ENCODE measurements at regions not wholly inside any gene's neighbourhood (a gene's known extent, or its start where the extent isn't known, plus 50 kb on each side); places are given as distances from the start of the nearest gene placed in this dataset.
"Not testable (repeated sequence)": the region's sequence is repeated elsewhere in the genome, so short reads cannot be mapped to it uniquely, and the experiment has no call there.

DNA sequence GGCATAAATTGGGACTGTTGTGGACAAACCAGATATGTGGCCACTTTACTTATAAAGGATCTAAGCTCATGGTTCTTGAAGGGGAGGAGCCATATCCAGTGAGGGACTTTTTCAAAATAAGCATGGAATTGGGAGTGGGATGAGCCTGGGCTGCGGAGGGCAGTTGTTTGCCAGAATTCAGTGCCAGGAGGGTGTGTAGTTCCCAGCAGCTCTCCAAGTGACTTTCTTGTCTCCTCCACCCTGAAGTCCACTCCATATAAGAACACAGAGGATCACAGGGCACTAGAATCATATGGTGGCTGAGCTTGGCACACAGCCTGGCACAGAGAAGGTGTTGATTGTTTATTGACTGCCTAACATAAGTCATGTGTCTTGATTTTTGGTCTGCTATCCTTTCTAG, 121.1 kb downstream of the CAVIN4 start:
- intact Hi-C loops (cut with DNase I) = no loop called here
- no peak for DNase-seq

DNA sequence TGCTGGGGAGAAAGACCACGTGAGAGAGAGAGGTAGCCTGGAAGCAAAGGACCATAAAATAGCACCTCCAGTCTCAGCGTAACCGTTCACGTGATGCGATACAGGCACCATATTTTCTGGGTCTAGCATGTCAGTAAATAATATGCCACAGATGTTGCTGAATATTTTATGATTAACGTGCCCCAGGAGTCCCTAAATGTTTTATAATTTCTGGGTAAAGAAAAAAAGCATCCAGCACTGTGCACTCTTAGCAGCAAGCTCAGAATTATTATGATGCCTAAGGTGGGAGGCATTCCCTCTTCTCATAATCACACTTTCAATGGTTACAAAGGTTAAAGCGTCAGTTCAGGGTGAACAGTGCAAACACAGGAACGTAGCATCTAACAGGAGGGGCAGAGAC, 121.8 kb downstream of the CAVIN4 start:
- intact Hi-C loops (cut with DNase I) = no loop called here
- no peak for DNase-seq

GRCh38 chr9:100700689-100701318, 122.9 kb downstream of the CAVIN4 start:
- peak in 22 of 42 donors; percentile 6 to 64 (median 34) for DNase-seq
- intact Hi-C loops (cut with DNase I) = no loop called here

DNA sequence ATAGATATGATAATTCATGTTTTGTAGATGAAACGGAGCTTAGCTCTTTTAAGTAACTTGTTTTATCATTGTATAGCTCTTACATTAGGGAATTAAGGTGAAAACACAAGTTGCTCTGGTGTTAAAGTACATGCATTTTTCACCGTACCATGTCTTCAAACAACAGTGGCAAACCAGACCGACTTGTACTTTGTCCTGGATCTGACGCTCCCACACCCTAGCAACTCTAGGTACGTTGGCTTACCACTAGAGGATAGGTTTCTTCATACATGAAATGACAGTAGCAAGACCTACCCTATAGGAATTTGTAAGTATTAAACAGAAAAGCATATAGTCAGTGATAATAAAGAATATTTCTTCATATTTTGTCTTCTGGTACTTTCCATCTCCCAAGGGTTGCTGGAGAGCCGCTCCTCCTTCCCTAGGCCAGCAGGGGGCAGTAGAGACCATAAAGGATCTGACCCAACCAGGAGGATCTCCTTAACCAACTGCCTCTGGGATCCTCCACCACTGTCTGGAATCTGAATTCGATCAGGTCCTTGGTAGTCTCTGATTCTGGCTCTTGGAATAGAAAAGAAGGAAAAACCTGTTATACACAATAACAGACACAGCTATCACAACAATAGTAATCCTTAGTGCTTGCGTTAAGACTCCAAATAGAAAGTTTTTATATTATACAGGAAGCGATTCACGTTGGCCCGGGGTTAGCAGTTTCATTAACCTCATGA, 136.7 kb downstream of the CAVIN4 start:
- intact Hi-C loops (cut with DNase I) = loop anchor here (2.0 to 10.0 kb wide), 5 partner anchors 310 to 683 kb away; partner anchors contain the start of genes MRPL50, PLPPR1 and ZNF189

GRCh38 chr9:100715100-100715380, 137.2 kb downstream of the CAVIN4 start:
- intact Hi-C loops (cut with DNase I) = loop anchor here (2.0 to 10.0 kb wide), 3 partner anchors 310 to 596 kb away; partner anchors contain the start of gene PLPPR1
- peak in 33 of 42 donors; percentile 8 to 60 (median 28) for DNase-seq

More for the DNA sequence above, 136.7 kb downstream of the CAVIN4 start:
- peak; percentile 73 to 97 (median 90) for DNase-seq

GRCh38 chr9:100718717-100719116, 140.8 kb downstream of the CAVIN4 start:
- DNase-seq = no peak
- intact Hi-C loops (cut with DNase I) = loop anchor here (10.0 kb wide), 2 partner anchors 306 to 376 kb away; partner anchors contain the start of gene PLPPR1

DNA sequence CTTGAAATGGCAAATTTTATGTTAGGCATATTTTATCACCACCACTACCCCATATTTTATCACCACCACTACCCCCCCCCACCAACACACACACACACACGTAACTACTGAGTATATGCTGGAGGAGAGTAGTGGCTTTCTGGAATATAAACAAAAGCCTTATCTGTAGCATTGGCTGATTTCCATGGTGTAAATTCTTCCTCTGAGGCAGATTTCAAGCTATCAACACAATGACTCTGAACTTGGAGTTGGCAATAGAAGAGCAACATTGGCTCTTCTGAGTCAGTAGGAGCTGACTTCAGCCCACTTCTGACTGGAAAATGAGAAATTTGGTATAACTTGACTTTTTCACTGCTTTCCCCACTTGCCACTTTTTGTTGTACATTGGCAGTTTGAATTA, 143.0 kb downstream of the CAVIN4 start:
- no peak for DNase-seq
- intact Hi-C loops (cut with DNase I) = no loop called here

GRCh38 chr9:100724886-100725285, 147.0 kb downstream of the CAVIN4 start:
- intact Hi-C loops (cut with DNase I) = no loop called here
- DNase-seq = no peak

DNA sequence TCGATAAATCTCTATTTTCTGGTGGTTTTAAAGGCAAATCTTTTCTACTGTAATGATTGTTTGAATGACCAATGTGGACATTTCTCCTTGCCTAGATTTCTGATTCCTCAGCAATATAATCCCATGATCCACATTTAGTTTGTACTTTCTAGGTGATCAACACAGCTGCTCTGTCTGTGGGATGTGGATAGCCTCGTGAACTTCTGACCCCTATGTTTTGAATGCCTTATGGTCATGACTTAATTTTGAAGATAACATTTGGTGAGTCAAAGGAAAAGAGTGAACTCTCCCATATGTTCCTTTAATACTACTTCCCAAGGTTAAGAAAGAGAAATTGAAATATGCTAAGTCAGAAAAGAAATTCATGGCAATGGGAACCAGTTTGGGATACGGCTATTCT, 147.5 kb downstream of the CAVIN4 start:
- intact Hi-C loops (cut with DNase I) = no loop called here
- DNase-seq = no peak

- no peak for DNase-seq
- intact Hi-C loops (cut with DNase I) = no loop called here
Observed at GRCh38 chr9:100729336-100729895, 151.5 kb downstream of the CAVIN4 start.

- peak in 1 of 42 donors; percentile 20 for DNase-seq
- intact Hi-C loops (cut with DNase I) = no loop called here
Observed at GRCh38 chr9:100730086-100730485, 152.2 kb downstream of the CAVIN4 start.

DNA sequence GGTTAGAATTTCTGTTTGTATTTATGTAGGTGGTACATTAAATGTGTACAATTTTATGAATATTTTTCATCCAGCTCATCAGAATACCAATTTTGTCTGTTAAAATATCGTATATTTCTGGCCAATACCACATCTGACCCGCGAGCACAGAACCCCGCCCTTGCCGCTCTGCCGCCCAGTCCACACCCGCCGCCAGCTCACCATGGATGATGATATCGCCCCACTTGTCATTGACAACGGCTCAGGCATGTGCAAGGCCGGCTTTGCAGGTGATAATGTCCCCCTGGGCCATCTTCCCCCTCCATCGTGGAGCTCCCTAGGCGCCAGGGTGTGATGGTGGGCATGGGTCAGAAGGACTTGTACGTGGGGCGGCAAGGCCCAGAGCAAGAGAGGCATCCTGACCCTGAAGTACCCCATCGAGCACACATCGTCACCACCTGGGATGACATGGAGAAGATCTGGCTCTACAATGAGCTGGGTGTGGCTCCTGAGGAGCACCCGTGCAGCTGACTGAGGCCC, 153.2 kb downstream of the CAVIN4 start:
- no peak for DNase-seq
- intact Hi-C loops (cut with DNase I) = no loop called here

GRCh38 chr9:100731557-100731956, 153.7 kb downstream of the CAVIN4 start:
- intact Hi-C loops (cut with DNase I) = no loop called here

GRCh38 chr9:100739208-100739607, 161.3 kb downstream of the CAVIN4 start:
- no peak for DNase-seq
- intact Hi-C loops (cut with DNase I) = no loop called here

More at GRCh38 chr9:100731557-100731956, 153.7 kb downstream of the CAVIN4 start:
- DNase-seq = no peak

GRCh38 chr9:100739666-100740065, 161.8 kb downstream of the CAVIN4 start:
- intact Hi-C loops (cut with DNase I) = no loop called here
- no peak for DNase-seq

GRCh38 chr9:100748930-100749329, 171.1 kb downstream of the CAVIN4 start:
- peak in 15 of 42 donors; percentile 6 to 48 (median 25) for DNase-seq
- intact Hi-C loops (cut with DNase I) = not testable (repeated sequence)

GRCh38 chr9:100756217-100756616, 178.3 kb downstream of the CAVIN4 start:
- intact Hi-C loops (cut with DNase I) = no loop called here
- DNase-seq = no peak

DNA sequence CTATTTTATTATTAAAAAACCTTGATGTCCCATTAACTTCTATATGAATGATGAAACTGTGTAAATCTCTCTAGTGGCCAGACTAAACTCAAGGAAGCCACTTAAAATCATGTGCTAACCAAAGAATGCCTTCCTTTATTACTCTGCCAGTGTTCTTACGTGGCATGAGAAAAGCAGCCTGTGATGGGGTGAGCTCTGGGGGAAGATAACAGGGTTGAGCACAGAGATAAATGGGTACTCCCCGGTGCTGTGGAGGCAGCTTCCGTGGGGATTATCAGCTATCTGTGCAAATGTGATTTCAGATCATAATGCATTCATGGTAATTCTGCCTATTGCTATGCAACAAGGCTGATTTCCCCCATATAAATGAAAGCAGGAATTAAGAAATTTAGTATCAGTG, 181.3 kb downstream of the CAVIN4 start:
- peak in 10 of 42 donors; percentile 6 to 44 (median 16) for DNase-seq
- intact Hi-C loops (cut with DNase I) = no loop called here

GRCh38 chr9:100761276-100761802, 183.5 kb downstream of the CAVIN4 start:
- intact Hi-C loops (cut with DNase I) = no loop called here
- DNase-seq = no peak

DNA sequence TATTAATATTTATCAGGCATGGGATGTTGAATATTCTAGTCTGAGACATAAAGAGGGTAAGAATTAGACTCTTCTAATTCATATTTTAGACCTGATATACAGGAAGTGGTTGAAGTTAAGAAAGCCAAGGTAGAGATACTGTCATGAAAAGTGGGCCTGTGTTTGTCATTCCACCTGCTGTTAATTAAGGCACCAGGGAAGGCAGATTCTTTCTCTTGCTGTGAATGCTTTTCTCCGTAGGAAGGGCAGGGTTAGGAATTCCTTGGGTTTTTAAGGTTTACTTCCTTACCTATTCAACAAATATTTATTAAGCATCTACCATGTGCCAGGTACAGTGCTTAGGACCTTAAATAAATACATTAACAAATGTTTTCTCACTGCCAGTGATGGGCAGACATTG, 196.4 kb downstream of the CAVIN4 start:
- intact Hi-C loops (cut with DNase I) = no loop called here
- no peak for DNase-seq
